ENCODE measurements at regions not wholly inside any gene's neighbourhood (a gene's known extent, or its start where the extent isn't known, plus 50 kb on each side); places are given as distances from the start of the nearest gene placed in this dataset.

- TF ChIP-seq POLR2A (IDR thresholded peaks at IDR 0.05) (no peak), CTCF (IDR thresholded peaks at IDR 0.05) (no peak)
Observed at GRCh38 chr11:115894176-115894575, 390.0 kb upstream of the CADM1 start.
